WI38 (cell line): ENCODE measurements at regions not wholly inside any gene's neighbourhood (a gene's known extent, or its start where the extent isn't known, plus 50 kb on each side); places are given as distances from the start of the nearest gene placed in this dataset.

Source experiments
- H3K4me3 ChIP-seq: 2 replicates; pipeline ENCODE4 v1.5.1; 2011; ENCODE audit warnings: low read depth, mild to moderate bottlenecking, control low read depth, low read length
- TF ChIP-seq, protein P1 (sequence below): IDR thresholded peaks from 2 replicates; pipeline ENCODE4 v1.5.1; 2012; ENCODE audit warnings: low read depth, mild to moderate bottlenecking, control low read depth, low read length

DNA sequence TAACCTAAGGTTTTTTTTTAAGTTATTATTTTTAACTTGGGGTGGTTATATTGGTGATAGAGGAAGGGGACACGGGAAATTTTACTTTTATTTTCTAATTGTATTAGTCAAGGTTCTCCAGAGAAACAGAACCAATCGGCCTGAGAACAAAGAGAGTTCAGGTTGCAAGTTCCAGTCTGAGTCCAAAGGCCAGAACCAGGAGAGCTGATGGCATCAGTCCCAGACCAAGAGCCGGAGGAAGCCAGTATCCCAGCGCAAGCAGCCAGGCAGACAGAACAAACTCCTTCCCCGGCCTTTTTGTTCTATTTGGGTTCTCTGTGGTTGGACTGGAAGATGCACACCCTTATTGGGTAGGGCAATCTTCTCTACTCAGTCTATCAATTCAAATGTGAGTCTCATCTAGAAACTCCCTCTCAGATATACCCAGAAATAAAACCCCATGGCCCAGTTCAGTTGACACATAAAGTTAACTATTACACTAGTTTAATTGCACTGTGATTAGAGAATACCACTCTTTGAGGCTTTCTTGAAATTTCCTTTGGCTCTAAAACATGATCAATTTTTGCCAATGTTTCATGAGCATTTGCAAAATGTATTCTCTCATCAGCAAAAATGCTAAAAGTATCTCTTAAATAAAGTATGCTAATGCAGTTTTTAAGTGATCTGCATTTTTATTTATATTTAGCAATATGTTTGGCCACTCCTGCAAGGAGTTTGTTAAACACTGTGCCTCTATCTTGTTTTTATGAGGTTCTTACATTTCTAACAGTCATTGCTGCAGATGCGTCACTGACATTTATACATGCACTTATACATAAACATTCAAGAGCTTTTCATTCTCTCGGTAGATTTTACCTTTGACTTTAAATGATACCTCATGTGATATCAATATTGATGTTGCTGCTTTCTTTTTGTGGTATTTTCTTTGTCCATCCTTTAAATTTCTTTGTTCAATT is 103.2 kb upstream of the SSTR4 start:
- TF ChIP-seq, protein P1, sequence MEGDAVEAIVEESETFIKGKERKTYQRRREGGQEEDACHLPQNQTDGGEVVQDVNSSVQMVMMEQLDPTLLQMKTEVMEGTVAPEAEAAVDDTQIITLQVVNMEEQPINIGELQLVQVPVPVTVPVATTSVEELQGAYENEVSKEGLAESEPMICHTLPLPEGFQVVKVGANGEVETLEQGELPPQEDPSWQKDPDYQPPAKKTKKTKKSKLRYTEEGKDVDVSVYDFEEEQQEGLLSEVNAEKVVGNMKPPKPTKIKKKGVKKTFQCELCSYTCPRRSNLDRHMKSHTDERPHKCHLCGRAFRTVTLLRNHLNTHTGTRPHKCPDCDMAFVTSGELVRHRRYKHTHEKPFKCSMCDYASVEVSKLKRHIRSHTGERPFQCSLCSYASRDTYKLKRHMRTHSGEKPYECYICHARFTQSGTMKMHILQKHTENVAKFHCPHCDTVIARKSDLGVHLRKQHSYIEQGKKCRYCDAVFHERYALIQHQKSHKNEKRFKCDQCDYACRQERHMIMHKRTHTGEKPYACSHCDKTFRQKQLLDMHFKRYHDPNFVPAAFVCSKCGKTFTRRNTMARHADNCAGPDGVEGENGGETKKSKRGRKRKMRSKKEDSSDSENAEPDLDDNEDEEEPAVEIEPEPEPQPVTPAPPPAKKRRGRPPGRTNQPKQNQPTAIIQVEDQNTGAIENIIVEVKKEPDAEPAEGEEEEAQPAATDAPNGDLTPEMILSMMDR, result no peak
- no peak overlapping the region for H3K4me3 ChIP-seq

DNA sequence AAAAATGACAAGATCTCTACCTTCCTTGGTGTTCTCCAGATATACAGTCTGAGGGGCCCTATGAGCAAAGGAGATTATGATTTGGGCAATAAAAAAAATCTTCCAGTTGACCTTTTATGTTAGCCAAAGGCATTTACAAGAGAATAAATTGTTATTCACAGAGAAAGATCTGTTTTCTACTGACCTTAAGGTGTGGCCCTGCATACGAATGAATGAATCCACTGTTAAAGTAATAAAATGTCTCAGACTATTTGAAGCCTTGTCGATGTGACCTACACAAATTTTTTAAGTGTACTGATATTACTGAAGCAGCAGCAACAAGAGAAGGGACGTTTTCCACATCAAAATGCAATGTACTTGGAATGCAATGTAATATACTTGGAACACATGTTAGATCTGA is 95.9 kb upstream of the SSTR4 start:
- TF ChIP-seq, protein P1, result no peak
- no peak overlapping the region for H3K4me3 ChIP-seq

DNA sequence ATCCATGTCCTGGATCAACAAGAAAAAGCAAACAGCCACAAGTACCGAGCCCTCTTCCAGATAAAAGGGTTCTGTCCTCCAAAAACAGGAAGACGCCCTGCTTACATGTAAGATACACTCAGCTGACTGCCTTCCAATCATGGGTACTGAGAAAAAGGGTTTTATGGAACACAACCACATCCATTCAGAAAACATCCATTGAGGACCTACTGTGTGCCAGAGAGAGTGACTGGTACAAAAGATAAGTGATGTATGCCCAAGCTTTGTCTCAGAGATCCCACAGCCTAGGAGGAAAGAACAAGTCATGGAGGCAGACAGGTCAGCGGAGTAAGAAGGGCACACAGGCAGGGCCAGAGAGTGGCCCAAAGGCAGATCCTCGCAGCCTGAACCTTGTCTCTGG is 94.8 kb upstream of the SSTR4 start:
- H3K4me3 ChIP-seq, result no peak overlapping the region
- TF ChIP-seq, protein P1, result no peak

DNA sequence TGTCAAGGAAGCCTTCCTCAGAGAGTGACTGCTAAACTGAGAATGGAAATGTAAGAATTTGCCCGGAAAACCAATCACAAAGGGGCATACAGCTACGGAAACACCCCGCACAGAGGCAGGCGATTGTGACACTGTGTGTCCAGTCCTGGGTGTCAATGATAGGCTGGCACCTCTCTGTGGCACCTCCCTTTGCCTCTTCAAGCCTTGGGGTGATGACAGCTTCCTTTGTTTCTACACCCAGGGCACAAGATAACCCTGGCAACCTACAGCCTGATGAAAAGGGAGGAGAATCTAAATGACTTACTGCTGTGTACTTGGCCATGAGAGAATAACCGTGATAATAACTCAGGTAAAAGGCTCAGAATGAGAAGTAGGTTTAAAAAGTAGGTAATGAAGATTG is 93.6 kb upstream of the SSTR4 start:
- no peak overlapping the region for H3K4me3 ChIP-seq
- TF ChIP-seq, protein P1, result no peak

DNA sequence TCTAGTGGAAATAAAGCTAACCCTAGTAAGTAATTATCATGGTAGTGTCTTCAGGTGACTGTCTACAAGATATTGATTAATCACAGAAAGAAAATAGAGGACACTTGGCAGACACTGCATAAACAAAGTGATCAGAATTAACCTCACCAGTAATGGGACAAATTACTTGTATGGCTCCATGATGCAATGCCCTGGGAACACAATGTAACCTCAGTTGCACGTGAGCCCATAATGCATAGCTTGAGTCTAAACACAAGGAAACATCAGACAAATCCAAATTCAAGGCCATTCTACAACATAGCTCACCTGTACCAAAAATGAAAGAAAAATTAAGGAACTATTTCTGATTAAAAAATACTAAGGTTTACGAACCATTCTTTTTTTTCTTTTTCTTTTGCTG is 92.4 kb upstream of the SSTR4 start:
- TF ChIP-seq, protein P1, result no peak
- H3K4me3 ChIP-seq, result no peak overlapping the region

DNA sequence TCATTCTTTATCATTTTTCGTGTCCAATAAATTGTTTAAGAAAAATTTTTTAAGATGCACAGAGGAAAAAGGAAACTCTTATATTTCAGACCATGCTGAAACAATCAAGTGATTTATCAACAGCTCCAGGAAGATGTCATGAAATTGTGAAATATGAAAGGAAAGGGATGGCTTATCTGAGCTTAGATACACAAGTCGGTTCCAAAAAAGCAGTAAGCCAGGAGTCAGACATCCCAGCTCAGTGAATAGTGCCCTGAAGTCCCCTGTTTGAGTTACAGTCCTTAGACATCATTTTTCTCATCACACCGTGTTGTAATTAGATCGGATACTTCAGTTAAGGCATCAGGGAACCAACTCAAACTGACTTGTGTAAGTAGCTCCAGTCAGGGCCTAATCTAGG is 91.0 kb upstream of the SSTR4 start:
- TF ChIP-seq, protein P1, result no peak
- no peak overlapping the region for H3K4me3 ChIP-seq

DNA sequence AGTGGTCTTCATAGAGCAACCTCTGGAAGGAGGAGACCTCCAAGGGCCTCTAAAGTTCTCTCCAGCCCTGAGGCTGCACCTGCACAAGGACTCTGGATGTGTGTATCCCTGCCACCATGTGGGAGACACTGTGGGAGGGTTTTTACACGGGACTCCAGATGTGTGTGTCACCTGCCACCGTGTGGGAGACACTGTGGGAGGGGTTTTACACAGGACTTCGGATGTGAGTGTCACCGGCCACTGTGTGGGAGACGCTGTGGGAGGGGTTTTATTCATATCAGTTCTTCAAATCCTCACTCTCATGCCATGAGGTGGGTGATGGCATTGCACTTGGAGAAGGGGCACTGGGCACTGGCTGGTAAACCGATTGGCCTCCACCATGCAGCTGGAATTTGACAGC is 90.2 kb upstream of the SSTR4 start:
- TF ChIP-seq, protein P1, result no peak
- no peak overlapping the region for H3K4me3 ChIP-seq
